ENCODE measurements at regions not wholly inside any gene's neighbourhood (a gene's known extent, or its start where the extent isn't known, plus 50 kb on each side); places are given as distances from the start of the nearest gene placed in this dataset.

- Histone ChIP-seq H3K4me1 (ENCODE audit: control insufficient read depth in 2 of 2, insufficient read depth in 2 of 2, low read length in 2 of 2) (no peaks in the 10 kb centered on the region), H3K36me3 (ENCODE audit: control insufficient read depth in 2 of 3, insufficient read depth in 3 of 3, low read length in 3 of 3) (no peaks in the 10 kb centered on the region), H3K27me3 (ENCODE audit: control insufficient read depth in 2 of 2, insufficient read depth in 2 of 2, low read length in 2 of 2) (no peaks in the 10 kb centered on the region), H3K9me3 (ENCODE audit: control insufficient read depth in 2 of 3, low read length in 3 of 3) (no peaks in the 10 kb centered on the region), H3K27ac (ENCODE audit: low read depth, low read length) (no peak overlapping the region), H3K4me3 (ENCODE audit: low read length) (no peak overlapping the region)
- Mint-ChIP-seq H3K9me3 (peaks cover 0 to 5% (median 0%) of the 10 kb centered on the region in 11 donors), H3K27me3 (peaks cover 0 to 15% (median 0%) of the 10 kb centered on the region in 5 donors), H3K36me3 (no peaks in the 10 kb centered on the region), H3K27ac (no peak overlapping the region), H3K4me1 (no peaks in the 10 kb centered on the region), H3K4me3 (no peak overlapping the region)
- intact Hi-C loops (cut with micrococcal nuclease) = no loop called here
- ChIA-PET POLR2A (no interaction called here), CTCF (no interaction called here)
- ATAC-seq = no peak
- DNase-seq = no peak
Observed at GRCh38 chr15:96695426-96695825, 364.9 kb downstream of the NR2F2 start.

- ATAC-seq = no peak
- Mint-ChIP-seq H3K9me3 (peaks cover 0 to 5% (median 0%) of the 10 kb centered on the region in 11 donors), H3K27me3 (peaks cover 0 to 28% (median 5%) of the 10 kb centered on the region in 5 donors), H3K27ac (no peak overlapping the region), H3K4me1 (no peaks in the 10 kb centered on the region), H3K4me3 (no peak overlapping the region), H3K36me3 (no peaks in the 10 kb centered on the region)
- no peak for DNase-seq
- no peaks in the 10 kb centered on the region for H3K27me3 ChIP-seq (ENCODE audit: control insufficient read depth in 2 of 2, insufficient read depth in 2 of 2, low read length in 2 of 2)
- intact Hi-C loops (cut with micrococcal nuclease) = no loop called here
- no peak overlapping the region for H3K27ac ChIP-seq (ENCODE audit: low read depth, low read length)
- H3K4me3 ChIP-seq (ENCODE audit: low read length) = no peak overlapping the region
- H3K9me3 ChIP-seq (ENCODE audit: control insufficient read depth in 2 of 3, low read length in 3 of 3) = no peaks in the 10 kb centered on the region
- H3K4me1 ChIP-seq (ENCODE audit: control insufficient read depth in 2 of 2, insufficient read depth in 2 of 2, low read length in 2 of 2) = no peaks in the 10 kb centered on the region
- ChIA-PET POLR2A (no interaction called here), CTCF (no interaction called here)
- no peaks in the 10 kb centered on the region for H3K36me3 ChIP-seq (ENCODE audit: control insufficient read depth in 2 of 3, insufficient read depth in 3 of 3, low read length in 3 of 3)
Observed at GRCh38 chr15:96699871-96700401, 369.4 kb downstream of the NR2F2 start.

GRCh38 chr15:96700555-96700954 is 370.1 kb downstream of the NR2F2 start:
- no peak for DNase-seq
- ChIA-PET POLR2A (no interaction called here), CTCF (no interaction called here)
- Histone ChIP-seq H3K4me3 (ENCODE audit: low read length) (no peak overlapping the region), H3K4me1 (ENCODE audit: control insufficient read depth in 2 of 2, insufficient read depth in 2 of 2, low read length in 2 of 2) (no peaks in the 10 kb centered on the region), H3K27ac (ENCODE audit: low read depth, low read length) (no peak overlapping the region), H3K9me3 (ENCODE audit: control insufficient read depth in 2 of 3, low read length in 3 of 3) (no peaks in the 10 kb centered on the region), H3K27me3 (ENCODE audit: control insufficient read depth in 2 of 2, insufficient read depth in 2 of 2, low read length in 2 of 2) (no peaks in the 10 kb centered on the region), H3K36me3 (ENCODE audit: control insufficient read depth in 2 of 3, insufficient read depth in 3 of 3, low read length in 3 of 3) (no peaks in the 10 kb centered on the region)
- peaks cover 0 to 5% (median 0%) of the 10 kb centered on the region in 11 donors for H3K9me3 Mint-ChIP-seq
- H3K4me1 Mint-ChIP-seq = no peaks in the 10 kb centered on the region
- no peak overlapping the region for H3K4me3 Mint-ChIP-seq
- no peaks in the 10 kb centered on the region for H3K36me3 Mint-ChIP-seq
- H3K27ac Mint-ChIP-seq = no peak overlapping the region
- peaks cover 0 to 28% (median 11%) of the 10 kb centered on the region in 5 donors for H3K27me3 Mint-ChIP-seq
- no peak for ATAC-seq
- intact Hi-C loops (cut with micrococcal nuclease) = no loop called here

- CTCF ChIA-PET = no interaction called here
- intact Hi-C loops (cut with micrococcal nuclease) = no loop called here
- DNase-seq (no peak), ATAC-seq (no peak)
- H3K4me3 ChIP-seq (ENCODE audit: low read length) = no peak overlapping the region
- H3K4me3 Mint-ChIP-seq = no peak overlapping the region
- no peaks in the 10 kb centered on the region for H3K4me1 ChIP-seq (ENCODE audit: control insufficient read depth in 2 of 2, insufficient read depth in 2 of 2, low read length in 2 of 2)
- H3K27me3 Mint-ChIP-seq = peaks cover 0 to 30% (median 14%) of the 10 kb centered on the region in 5 donors
- H3K27ac ChIP-seq (ENCODE audit: low read depth, low read length) = no peak overlapping the region
- no peaks in the 10 kb centered on the region for H3K36me3 ChIP-seq (ENCODE audit: control insufficient read depth in 2 of 3, insufficient read depth in 3 of 3, low read length in 3 of 3)
- no peaks in the 10 kb centered on the region for H3K36me3 Mint-ChIP-seq
- peaks cover 0 to 5% (median 0%) of the 10 kb centered on the region in 11 donors for H3K9me3 Mint-ChIP-seq
- H3K9me3 ChIP-seq (ENCODE audit: control insufficient read depth in 2 of 3, low read length in 3 of 3) = no peaks in the 10 kb centered on the region
- POLR2A ChIA-PET = no interaction called here
- no peaks in the 10 kb centered on the region for H3K4me1 Mint-ChIP-seq
- H3K27ac Mint-ChIP-seq = no peak overlapping the region
- H3K27me3 ChIP-seq (ENCODE audit: control insufficient read depth in 2 of 2, insufficient read depth in 2 of 2, low read length in 2 of 2) = no peaks in the 10 kb centered on the region
Observed at GRCh38 chr15:96701443-96701842, 370.9 kb downstream of the NR2F2 start.

GRCh38 chr15:96701877-96702276 is 371.4 kb downstream of the NR2F2 start:
- H3K27ac ChIP-seq (ENCODE audit: low read depth, low read length) = no peak overlapping the region
- H3K4me1 ChIP-seq (ENCODE audit: control insufficient read depth in 2 of 2, insufficient read depth in 2 of 2, low read length in 2 of 2) = no peaks in the 10 kb centered on the region
- CTCF ChIA-PET = no interaction called here
- ATAC-seq (no peak), DNase-seq (no peak)
- H3K36me3 ChIP-seq (ENCODE audit: control insufficient read depth in 2 of 3, insufficient read depth in 3 of 3, low read length in 3 of 3) = no peaks in the 10 kb centered on the region
- no peaks in the 10 kb centered on the region for H3K36me3 Mint-ChIP-seq
- peaks cover 0 to 34% (median 15%) of the 10 kb centered on the region in 5 donors for H3K27me3 Mint-ChIP-seq
- no peak overlapping the region for H3K4me3 ChIP-seq (ENCODE audit: low read length)
- no peaks in the 10 kb centered on the region for H3K4me1 Mint-ChIP-seq
- H3K9me3 ChIP-seq (ENCODE audit: control insufficient read depth in 2 of 3, low read length in 3 of 3) = no peaks in the 10 kb centered on the region
- no peak overlapping the region for H3K27ac Mint-ChIP-seq
- intact Hi-C loops (cut with micrococcal nuclease) = no loop called here
- H3K4me3 Mint-ChIP-seq = no peak overlapping the region
- POLR2A ChIA-PET = no interaction called here
- no peaks in the 10 kb centered on the region for H3K27me3 ChIP-seq (ENCODE audit: control insufficient read depth in 2 of 2, insufficient read depth in 2 of 2, low read length in 2 of 2)
- peaks cover 0 to 5% (median 0%) of the 10 kb centered on the region in 11 donors for H3K9me3 Mint-ChIP-seq

GRCh38 chr15:96702589-96702988 is 372.1 kb downstream of the NR2F2 start:
- Mint-ChIP-seq H3K27ac (no peak overlapping the region), H3K27me3 (peaks cover 0 to 35% (median 15%) of the 10 kb centered on the region in 5 donors), H3K36me3 (no peaks in the 10 kb centered on the region), H3K4me1 (no peaks in the 10 kb centered on the region), H3K9me3 (peaks cover 0 to 2% (median 0%) of the 10 kb centered on the region in 11 donors), H3K4me3 (no peak overlapping the region)
- Histone ChIP-seq H3K4me1 (ENCODE audit: control insufficient read depth in 2 of 2, insufficient read depth in 2 of 2, low read length in 2 of 2) (no peaks in the 10 kb centered on the region), H3K9me3 (ENCODE audit: control insufficient read depth in 2 of 3, low read length in 3 of 3) (no peaks in the 10 kb centered on the region), H3K27me3 (ENCODE audit: control insufficient read depth in 2 of 2, insufficient read depth in 2 of 2, low read length in 2 of 2) (no peaks in the 10 kb centered on the region), H3K4me3 (ENCODE audit: low read length) (no peak overlapping the region), H3K36me3 (ENCODE audit: control insufficient read depth in 2 of 3, insufficient read depth in 3 of 3, low read length in 3 of 3) (no peaks in the 10 kb centered on the region), H3K27ac (ENCODE audit: low read depth, low read length) (no peak overlapping the region)
- ATAC-seq = no peak
- POLR2A ChIA-PET = no interaction called here
- CTCF ChIA-PET = no interaction called here
- DNase-seq = no peak
- intact Hi-C loops (cut with micrococcal nuclease) = no loop called here

- H3K4me1 Mint-ChIP-seq = no peaks in the 10 kb centered on the region
- no peak for DNase-seq
Observed at GRCh38 chr15:96703091-96703490, 372.6 kb downstream of the NR2F2 start.

More at GRCh38 chr15:96703091-96703490, 372.6 kb downstream of the NR2F2 start:
- ATAC-seq = no peak
- intact Hi-C loops (cut with micrococcal nuclease) = no loop called here
- POLR2A ChIA-PET = no interaction called here
- Histone ChIP-seq H3K27ac (ENCODE audit: low read depth, low read length) (no peak overlapping the region), H3K4me3 (ENCODE audit: low read length) (no peak overlapping the region), H3K9me3 (ENCODE audit: control insufficient read depth in 2 of 3, low read length in 3 of 3) (no peaks in the 10 kb centered on the region), H3K36me3 (ENCODE audit: control insufficient read depth in 2 of 3, insufficient read depth in 3 of 3, low read length in 3 of 3) (no peaks in the 10 kb centered on the region), H3K27me3 (ENCODE audit: control insufficient read depth in 2 of 2, insufficient read depth in 2 of 2, low read length in 2 of 2) (no peaks in the 10 kb centered on the region), H3K4me1 (ENCODE audit: control insufficient read depth in 2 of 2, insufficient read depth in 2 of 2, low read length in 2 of 2) (no peaks in the 10 kb centered on the region)
- H3K27me3 Mint-ChIP-seq = peaks cover 0 to 37% (median 15%) of the 10 kb centered on the region in 5 donors
- no peak overlapping the region for H3K4me3 Mint-ChIP-seq
- H3K36me3 Mint-ChIP-seq = no peaks in the 10 kb centered on the region
- no peaks in the 10 kb centered on the region for H3K9me3 Mint-ChIP-seq
- CTCF ChIA-PET = no interaction called here
- H3K27ac Mint-ChIP-seq = no peak overlapping the region
